ENCODE measurements at regions not wholly inside any gene's neighbourhood (a gene's known extent, or its start where the extent isn't known, plus 50 kb on each side); places are given as distances from the start of the nearest gene placed in this dataset.

DNA sequence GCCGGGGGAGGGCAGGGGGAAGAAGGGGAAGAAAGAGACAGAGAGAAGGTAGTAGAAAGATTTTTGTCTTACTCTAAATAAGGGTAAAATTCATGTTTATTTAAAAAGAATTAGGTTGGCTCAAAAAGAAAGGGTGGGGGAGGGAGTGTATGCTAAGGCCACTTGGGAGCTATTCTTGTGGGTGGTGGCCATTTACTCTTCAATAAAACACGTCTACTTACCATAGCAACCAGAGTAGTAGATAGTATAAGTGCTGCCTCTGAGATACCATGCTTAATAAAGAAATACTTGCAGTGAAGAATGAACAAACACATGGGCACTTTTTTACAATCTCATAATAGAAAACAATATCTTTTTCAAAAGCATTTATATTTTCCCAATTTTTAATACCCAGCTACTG, 538.1 kb upstream of the PTBP2 start:
- ChIA-PET POLR2A (no interaction called here), CTCF (interaction anchor here (0.7 kb wide), 1 partner anchor 242 kb away, joined by 3 read pairs; no protein-coding TSS in a partner anchor)
- no peaks in the 10 kb centered on the region for H3K36me3 ChIP-seq (ENCODE audit: control insufficient read depth, insufficient read depth, low read length)
- H3K4me3 ChIP-seq (ENCODE audit: low read depth, low read length) = no peak overlapping the region
- no peak for DNase-seq (ENCODE audit: low read depth)
- no peaks in the 10 kb centered on the region for H3K27me3 ChIP-seq (ENCODE audit: control insufficient read depth, insufficient read depth, low read length)
- TF ChIP-seq, protein P1, sequence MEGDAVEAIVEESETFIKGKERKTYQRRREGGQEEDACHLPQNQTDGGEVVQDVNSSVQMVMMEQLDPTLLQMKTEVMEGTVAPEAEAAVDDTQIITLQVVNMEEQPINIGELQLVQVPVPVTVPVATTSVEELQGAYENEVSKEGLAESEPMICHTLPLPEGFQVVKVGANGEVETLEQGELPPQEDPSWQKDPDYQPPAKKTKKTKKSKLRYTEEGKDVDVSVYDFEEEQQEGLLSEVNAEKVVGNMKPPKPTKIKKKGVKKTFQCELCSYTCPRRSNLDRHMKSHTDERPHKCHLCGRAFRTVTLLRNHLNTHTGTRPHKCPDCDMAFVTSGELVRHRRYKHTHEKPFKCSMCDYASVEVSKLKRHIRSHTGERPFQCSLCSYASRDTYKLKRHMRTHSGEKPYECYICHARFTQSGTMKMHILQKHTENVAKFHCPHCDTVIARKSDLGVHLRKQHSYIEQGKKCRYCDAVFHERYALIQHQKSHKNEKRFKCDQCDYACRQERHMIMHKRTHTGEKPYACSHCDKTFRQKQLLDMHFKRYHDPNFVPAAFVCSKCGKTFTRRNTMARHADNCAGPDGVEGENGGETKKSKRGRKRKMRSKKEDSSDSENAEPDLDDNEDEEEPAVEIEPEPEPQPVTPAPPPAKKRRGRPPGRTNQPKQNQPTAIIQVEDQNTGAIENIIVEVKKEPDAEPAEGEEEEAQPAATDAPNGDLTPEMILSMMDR (IDR thresholded peaks at IDR 0.05; ENCODE audit: insufficient read depth, low read depth, low read length) = no peak

DNA sequence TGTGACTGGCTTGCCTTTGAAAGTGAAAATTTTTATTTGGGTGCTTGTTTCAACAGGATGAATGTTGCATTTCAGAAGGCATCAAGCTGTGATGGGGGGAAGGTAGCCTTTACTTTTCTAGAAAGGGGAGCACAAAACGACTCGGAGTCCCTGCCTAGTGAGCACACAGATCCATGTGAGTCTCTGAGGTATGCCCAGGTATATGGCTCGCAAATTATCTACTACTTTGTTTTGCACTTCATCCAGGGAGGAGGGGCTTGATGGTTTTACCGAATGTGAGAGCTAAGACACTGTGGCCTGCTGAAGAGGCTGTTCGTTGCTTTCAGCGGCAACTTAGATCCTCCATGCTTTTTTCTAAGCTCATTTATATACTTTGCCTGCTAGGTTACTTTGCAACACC, 537.7 kb upstream of the PTBP2 start:
- Histone ChIP-seq H3K4me3 (ENCODE audit: low read depth, low read length) (no peak overlapping the region), H3K36me3 (ENCODE audit: control insufficient read depth, insufficient read depth, low read length) (no peaks in the 10 kb centered on the region), H3K27me3 (ENCODE audit: control insufficient read depth, insufficient read depth, low read length) (no peaks in the 10 kb centered on the region)
- CTCF ChIA-PET = no interaction called here
- TF ChIP-seq, protein P1 (IDR thresholded peaks at IDR 0.05; ENCODE audit: insufficient read depth, low read depth, low read length) = no peak
- DNase-seq (ENCODE audit: low read depth) = no peak
- POLR2A ChIA-PET = no interaction called here

DNA sequence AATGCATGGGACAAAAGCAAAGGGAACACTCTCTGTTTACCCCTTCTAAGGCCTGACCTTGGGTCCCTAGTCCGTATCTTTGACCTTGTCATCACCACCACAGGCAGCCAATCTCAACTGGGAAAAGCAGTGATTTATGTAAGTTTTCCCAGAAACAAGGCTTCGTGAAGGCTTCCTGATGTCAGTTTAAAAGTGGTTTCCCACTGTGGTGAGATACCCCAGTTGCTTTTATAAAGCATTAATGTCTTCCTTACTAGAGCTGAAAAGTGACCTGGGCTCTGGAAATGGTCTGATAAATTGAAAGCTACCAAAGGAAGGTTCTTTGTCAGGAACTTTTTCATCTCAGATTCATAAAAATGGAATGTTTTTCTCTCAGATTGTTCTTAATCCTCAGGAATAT, 536.4 kb upstream of the PTBP2 start:
- H3K27me3 ChIP-seq (ENCODE audit: control insufficient read depth, insufficient read depth, low read length) = no peaks in the 10 kb centered on the region
- ChIA-PET CTCF (no interaction called here), POLR2A (no interaction called here)
- DNase-seq (ENCODE audit: low read depth) = no peak
- no peak overlapping the region for H3K4me3 ChIP-seq (ENCODE audit: low read depth, low read length)
- TF ChIP-seq, protein P1 (IDR thresholded peaks at IDR 0.05; ENCODE audit: insufficient read depth, low read depth, low read length) = no peak
- no peaks in the 10 kb centered on the region for H3K36me3 ChIP-seq (ENCODE audit: control insufficient read depth, insufficient read depth, low read length)

DNA sequence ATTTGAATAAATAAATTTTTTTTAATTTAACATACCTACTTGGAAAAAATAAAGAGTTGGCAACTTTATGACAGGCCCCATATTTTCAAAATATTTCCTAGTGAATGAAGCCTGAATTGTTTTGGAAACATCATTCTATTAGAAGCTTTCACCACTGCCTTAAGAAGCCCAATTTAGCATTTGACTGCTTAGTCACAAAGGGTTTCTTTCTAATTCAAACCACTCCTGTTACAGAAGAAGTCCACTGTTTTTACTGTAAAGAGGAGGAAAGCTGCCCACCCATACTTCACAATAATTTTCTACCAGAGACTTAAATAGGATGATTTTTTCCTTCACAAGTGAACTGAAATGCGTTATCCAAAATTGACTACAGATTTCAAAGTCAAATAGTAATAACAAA, 534.6 kb upstream of the PTBP2 start:
- TF ChIP-seq, protein P1 (IDR thresholded peaks at IDR 0.05; ENCODE audit: insufficient read depth, low read depth, low read length) = no peak
- DNase-seq (ENCODE audit: low read depth) = no peak
- CTCF ChIA-PET = no interaction called here
- H3K27me3 ChIP-seq (ENCODE audit: control insufficient read depth, insufficient read depth, low read length) = no peaks in the 10 kb centered on the region
- POLR2A ChIA-PET = no interaction called here
- no peaks in the 10 kb centered on the region for H3K36me3 ChIP-seq (ENCODE audit: control insufficient read depth, insufficient read depth, low read length)
- H3K4me3 ChIP-seq (ENCODE audit: low read depth, low read length) = no peak overlapping the region

DNA sequence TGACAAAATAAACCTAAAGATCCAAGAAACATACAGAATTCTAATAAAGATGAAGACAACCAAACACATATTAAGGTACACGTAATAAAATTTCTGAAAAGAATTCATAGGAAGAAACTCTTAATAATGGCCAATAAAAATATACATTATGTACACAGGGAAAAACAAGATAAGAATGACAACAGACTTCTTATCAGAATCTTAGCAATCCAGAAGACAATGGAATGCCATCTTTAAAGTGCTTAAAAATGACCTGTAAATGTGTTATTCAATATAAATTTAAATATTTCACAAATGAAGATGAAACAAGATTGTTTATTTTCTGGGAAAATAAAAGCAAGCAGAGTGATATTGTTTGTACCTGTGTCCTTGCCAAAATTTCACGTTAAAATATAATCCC, 530.4 kb upstream of the PTBP2 start:
- no peaks in the 10 kb centered on the region for H3K27me3 ChIP-seq (ENCODE audit: control insufficient read depth, insufficient read depth, low read length)
- ChIA-PET POLR2A (no interaction called here), CTCF (no interaction called here)
- no peak overlapping the region for H3K4me3 ChIP-seq (ENCODE audit: low read depth, low read length)
- H3K36me3 ChIP-seq (ENCODE audit: control insufficient read depth, insufficient read depth, low read length) = no peaks in the 10 kb centered on the region
- TF ChIP-seq, protein P1 (IDR thresholded peaks at IDR 0.05; ENCODE audit: insufficient read depth, low read depth, low read length) = no peak
- DNase-seq (ENCODE audit: low read depth) = no peak

All from BJ (cell line).